ENCODE measurements at regions not wholly inside any gene's neighbourhood (a gene's known extent, or its start where the extent isn't known, plus 50 kb on each side); places are given as distances from the start of the nearest gene placed in this dataset.

DNA sequence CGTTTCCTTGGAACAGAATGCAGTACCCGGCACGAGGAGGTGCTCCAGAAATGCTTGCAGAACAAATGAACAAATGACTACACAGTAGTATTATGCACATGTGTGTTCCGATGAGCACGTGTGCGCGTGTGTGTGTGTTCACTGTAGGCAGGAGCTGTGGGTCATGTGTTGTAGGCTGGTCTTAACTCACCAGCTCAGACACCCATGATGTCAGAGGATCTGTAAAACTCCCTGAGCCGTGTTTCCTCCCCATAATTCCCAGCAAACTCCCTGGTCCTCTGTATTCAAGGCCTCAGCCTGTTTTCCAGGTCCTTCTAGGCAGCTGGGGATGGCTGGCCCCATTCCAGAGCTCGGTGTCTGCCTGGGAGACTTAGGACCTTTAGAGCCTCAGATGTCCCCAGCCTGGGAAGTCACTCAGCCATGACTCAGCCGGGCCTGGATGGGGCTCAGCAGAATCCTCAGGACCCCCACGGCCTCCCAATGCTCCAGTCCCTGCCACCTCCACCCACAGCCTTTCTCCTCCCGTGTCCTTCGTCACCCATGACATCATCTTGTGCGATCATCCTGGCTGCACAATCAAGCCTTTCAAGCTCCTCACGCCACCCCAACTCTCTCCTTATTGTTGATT, 475.0 kb upstream of the SULF2 start:
- no peaks in the 10 kb centered on the region for H3K9me3 ChIP-seq (ENCODE audit: control insufficient read depth in 2 of 3, insufficient read depth in 1 of 3, low read length in 3 of 3)
- no peak overlapping the region for H3K4me3 ChIP-seq (ENCODE audit: low read length in 3 of 3)
- TF ChIP-seq, protein P1, sequence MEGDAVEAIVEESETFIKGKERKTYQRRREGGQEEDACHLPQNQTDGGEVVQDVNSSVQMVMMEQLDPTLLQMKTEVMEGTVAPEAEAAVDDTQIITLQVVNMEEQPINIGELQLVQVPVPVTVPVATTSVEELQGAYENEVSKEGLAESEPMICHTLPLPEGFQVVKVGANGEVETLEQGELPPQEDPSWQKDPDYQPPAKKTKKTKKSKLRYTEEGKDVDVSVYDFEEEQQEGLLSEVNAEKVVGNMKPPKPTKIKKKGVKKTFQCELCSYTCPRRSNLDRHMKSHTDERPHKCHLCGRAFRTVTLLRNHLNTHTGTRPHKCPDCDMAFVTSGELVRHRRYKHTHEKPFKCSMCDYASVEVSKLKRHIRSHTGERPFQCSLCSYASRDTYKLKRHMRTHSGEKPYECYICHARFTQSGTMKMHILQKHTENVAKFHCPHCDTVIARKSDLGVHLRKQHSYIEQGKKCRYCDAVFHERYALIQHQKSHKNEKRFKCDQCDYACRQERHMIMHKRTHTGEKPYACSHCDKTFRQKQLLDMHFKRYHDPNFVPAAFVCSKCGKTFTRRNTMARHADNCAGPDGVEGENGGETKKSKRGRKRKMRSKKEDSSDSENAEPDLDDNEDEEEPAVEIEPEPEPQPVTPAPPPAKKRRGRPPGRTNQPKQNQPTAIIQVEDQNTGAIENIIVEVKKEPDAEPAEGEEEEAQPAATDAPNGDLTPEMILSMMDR (IDR thresholded peaks at IDR 0.05; ENCODE audit: borderline replicate concordance, extremely low read depth, insufficient read depth), result no peak
- no peak overlapping the region for H3K27ac ChIP-seq (ENCODE audit: low read depth in 2 of 2, low read length in 2 of 2)
- DNase-seq, result peak in 4 of 5 donors; percentile 15 to 72 (median 53)
- intact Hi-C loops (cut with DNase I), result no loop called here
- no peak for FAIRE-seq
- no peaks in the 10 kb centered on the region for H3K36me3 ChIP-seq (ENCODE audit: control insufficient read depth in 2 of 3, insufficient read depth in 3 of 3, low read length in 3 of 3)
- H3K27me3 ChIP-seq (ENCODE audit: control insufficient read depth, insufficient read depth, low read length), result no peaks in the 10 kb centered on the region
- H3K9ac ChIP-seq (ENCODE audit: low read length in 3 of 3), result no peak overlapping the region
- H3K4me1 ChIP-seq (ENCODE audit: control insufficient read depth in 2 of 3, insufficient read depth in 2 of 3, low read depth in 1 of 3, low read length in 3 of 3), result no peaks in the 10 kb centered on the region

DNA sequence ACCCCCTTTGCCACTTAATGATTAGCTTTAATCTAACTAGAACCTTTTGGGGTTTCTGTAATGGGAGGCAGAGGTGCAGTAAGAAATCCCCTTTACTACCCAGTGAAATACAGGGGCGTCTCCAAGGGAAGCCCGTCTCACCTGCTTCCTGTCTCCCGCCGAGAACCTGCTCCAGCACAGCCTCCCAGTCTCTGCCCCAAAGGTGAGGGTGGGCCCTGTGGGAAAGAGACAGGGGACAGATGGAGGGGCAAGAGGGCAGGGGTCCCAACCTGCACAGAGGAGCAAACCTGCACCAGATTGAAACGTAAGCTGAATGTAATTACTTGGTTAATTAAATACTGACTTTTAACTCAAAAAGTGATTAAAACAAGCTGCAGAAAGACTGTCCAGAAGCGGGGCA, 474.2 kb upstream of the SULF2 start:
- Histone ChIP-seq H3K27me3 (ENCODE audit: control insufficient read depth, insufficient read depth, low read length) (no peaks in the 10 kb centered on the region), H3K9ac (ENCODE audit: low read length in 3 of 3) (no peak overlapping the region), H3K36me3 (ENCODE audit: control insufficient read depth in 2 of 3, insufficient read depth in 3 of 3, low read length in 3 of 3) (no peaks in the 10 kb centered on the region), H3K4me3 (ENCODE audit: low read length in 3 of 3) (no peak overlapping the region), H3K4me1 (ENCODE audit: control insufficient read depth in 2 of 3, insufficient read depth in 2 of 3, low read depth in 1 of 3, low read length in 3 of 3) (no peaks in the 10 kb centered on the region), H3K27ac (ENCODE audit: low read depth in 2 of 2, low read length in 2 of 2) (no peak overlapping the region), H3K9me3 (ENCODE audit: control insufficient read depth in 2 of 3, insufficient read depth in 1 of 3, low read length in 3 of 3) (no peaks in the 10 kb centered on the region)
- TF ChIP-seq, protein P1 (IDR thresholded peaks at IDR 0.05; ENCODE audit: borderline replicate concordance, extremely low read depth, insufficient read depth), result no peak
- FAIRE-seq, result no peak
- peak in 1 of 5 donors; percentile 36 for DNase-seq
- intact Hi-C loops (cut with DNase I), result no loop called here

DNA sequence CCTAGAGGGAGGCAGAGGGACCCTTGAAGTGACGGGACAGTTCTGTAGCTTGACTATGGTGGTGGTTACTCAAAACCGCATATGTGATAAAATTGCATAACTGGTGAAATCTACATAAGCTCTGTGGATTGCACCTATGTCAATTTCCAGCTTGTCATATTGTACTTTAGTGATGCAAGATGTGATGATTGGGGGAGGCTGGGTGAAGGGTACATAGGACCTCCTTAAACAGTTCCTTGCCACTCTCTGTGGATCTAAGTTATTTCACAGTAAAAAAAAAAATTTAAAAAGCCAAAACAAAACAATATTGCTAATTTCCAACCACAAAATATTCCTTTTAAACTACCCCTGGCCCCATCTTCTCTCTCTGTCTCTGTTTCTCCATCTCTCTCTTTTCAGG, 472.6 kb upstream of the SULF2 start:
- Histone ChIP-seq H3K27ac (ENCODE audit: low read depth in 2 of 2, low read length in 2 of 2) (no peak overlapping the region), H3K9me3 (ENCODE audit: control insufficient read depth in 2 of 3, insufficient read depth in 1 of 3, low read length in 3 of 3) (no peaks in the 10 kb centered on the region), H3K36me3 (ENCODE audit: control insufficient read depth in 2 of 3, insufficient read depth in 3 of 3, low read length in 3 of 3) (no peaks in the 10 kb centered on the region), H3K4me1 (ENCODE audit: control insufficient read depth in 2 of 3, insufficient read depth in 2 of 3, low read depth in 1 of 3, low read length in 3 of 3) (no peaks in the 10 kb centered on the region), H3K27me3 (ENCODE audit: control insufficient read depth, insufficient read depth, low read length) (no peaks in the 10 kb centered on the region), H3K4me3 (ENCODE audit: low read length in 3 of 3) (no peak overlapping the region), H3K9ac (ENCODE audit: low read length in 3 of 3) (no peak overlapping the region)
- DNase-seq (no peak), FAIRE-seq (no peak)
- intact Hi-C loops (cut with DNase I), result no loop called here
- TF ChIP-seq, protein P1 (IDR thresholded peaks at IDR 0.05; ENCODE audit: borderline replicate concordance, extremely low read depth, insufficient read depth), result no peak

DNA sequence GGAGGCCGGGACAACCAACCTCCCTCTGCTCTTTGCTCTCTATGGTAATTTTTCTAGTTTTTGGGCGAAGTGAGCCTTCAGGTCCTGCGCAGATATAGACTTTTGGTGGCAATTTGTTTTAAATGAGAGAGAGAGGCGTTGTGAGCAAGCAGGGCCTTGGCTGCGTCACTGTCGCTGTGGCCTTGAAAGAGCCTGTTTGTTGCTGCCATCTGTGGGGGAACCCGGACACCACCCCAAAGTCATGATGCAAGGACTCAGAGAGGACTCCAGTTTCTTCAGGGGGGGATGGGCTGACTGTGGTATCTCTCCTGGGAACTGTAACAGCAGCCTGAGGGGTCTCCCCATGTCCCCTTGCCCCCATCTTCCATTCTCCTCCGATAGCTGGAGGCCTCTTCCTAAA, 462.7 kb upstream of the SULF2 start:
- DNase-seq (no peak), FAIRE-seq (no peak)
- no peak overlapping the region for H3K9ac ChIP-seq (ENCODE audit: low read length in 3 of 3)
- H3K27ac ChIP-seq (ENCODE audit: low read depth in 2 of 2, low read length in 2 of 2), result no peak overlapping the region
- H3K9me3 ChIP-seq (ENCODE audit: control insufficient read depth in 2 of 3, insufficient read depth in 1 of 3, low read length in 3 of 3), result no peaks in the 10 kb centered on the region
- no peaks in the 10 kb centered on the region for H3K36me3 ChIP-seq (ENCODE audit: control insufficient read depth in 2 of 3, insufficient read depth in 3 of 3, low read length in 3 of 3)
- H3K4me1 ChIP-seq (ENCODE audit: control insufficient read depth in 2 of 3, insufficient read depth in 2 of 3, low read depth in 1 of 3, low read length in 3 of 3), result no peaks in the 10 kb centered on the region
- intact Hi-C loops (cut with DNase I), result no loop called here
- H3K4me3 ChIP-seq (ENCODE audit: low read length in 3 of 3), result no peak overlapping the region
- TF ChIP-seq, protein P1 (IDR thresholded peaks at IDR 0.05; ENCODE audit: borderline replicate concordance, extremely low read depth, insufficient read depth), result no peak
- no peaks in the 10 kb centered on the region for H3K27me3 ChIP-seq (ENCODE audit: control insufficient read depth, insufficient read depth, low read length)
